Natural killer cell (primary cell): ENCODE measurements at regions not wholly inside any gene's neighbourhood (a gene's known extent, or its start where the extent isn't known, plus 50 kb on each side); places are given as distances from the start of the nearest gene placed in this dataset.

ENCODE experiments used
- ATAC-seq, 3 donors: fragments of 150-1000 bp in 2 of 3; fragments of 200-7000 bp in 1 of 3; cut with Tn5 transposase; 1 replicate in 1 of 3; 2 replicates in 2 of 3; pipeline ENCODE4 v1.10.0; 2021; ENCODE audit warnings: mild to moderate bottlenecking in 2 of 3, moderate library complexity in 2 of 3
- DNase-seq, 2 donors: peaks; one replicate each; pipeline versions ENCODE4 v3.0.0 to v3.0.0-alpha.2; 2013 to 2021; ENCODE audit warnings: mixed read lengths in 1 of 2
- H3K27ac ChIP-seq: one replicate; pipeline ENCODE4 v1.5.1; 2013; ENCODE audit warnings: mild to moderate bottlenecking, low read length
- H3K27me3 ChIP-seq: one replicate; pipeline ENCODE4 v1.6.1; 2013; ENCODE audit warnings: low read length; ENCODE audit not compliant: control insufficient read depth, insufficient read depth
- H3K36me3 ChIP-seq: one replicate; pipeline ENCODE4 v1.6.1; 2013; ENCODE audit warnings: low read length; ENCODE audit not compliant: control insufficient read depth, insufficient read depth
- H3K4me1 ChIP-seq: one replicate; pipeline ENCODE4 v1.6.1; 2013; ENCODE audit warnings: low read length; ENCODE audit not compliant: control insufficient read depth, insufficient read depth
- H3K4me3 ChIP-seq: one replicate; pipeline ENCODE4 v1.5.1; 2013; ENCODE audit warnings: low read length
- H3K9me3 ChIP-seq: one replicate; pipeline ENCODE4 v1.6.1; 2013; ENCODE audit warnings: low read length; ENCODE audit not compliant: control insufficient read depth, insufficient read depth
- H3K27ac Mint-ChIP-seq, 2 donors: one replicate each; pipeline ENCODE4 v1.8.0; 2022; ENCODE audit warnings: mild to moderate bottlenecking in 2 of 2, mixed read lengths in 2 of 2, moderate library complexity in 1 of 2
- H3K27me3 Mint-ChIP-seq, 2 donors: one replicate each; pipeline ENCODE4 v1.8.0; 2022; ENCODE audit warnings: low read depth in 2 of 2, mixed read lengths in 2 of 2
- H3K36me3 Mint-ChIP-seq: one replicate; pipeline ENCODE4 v1.8.0; 2022; ENCODE audit warnings: mixed read lengths
- H3K4me1 Mint-ChIP-seq, 2 donors: one replicate each; pipeline ENCODE4 v1.8.0; 2022; ENCODE audit warnings: mixed read lengths in 2 of 2
- H3K4me3 Mint-ChIP-seq: one replicate; pipeline ENCODE4 v1.8.0; 2022; ENCODE audit warnings: mild to moderate bottlenecking, moderate library complexity, mixed read lengths
- H3K9me3 Mint-ChIP-seq, 2 donors: one replicate each; pipeline ENCODE4 v1.8.0; 2022; ENCODE audit warnings: mixed read lengths in 2 of 2
- CTCF ChIP-seq: fragments of 200-600 bp; IDR thresholded peaks from one replicate; pipeline ENCODE4 v1.8.0; 2022; ENCODE audit warnings: antibody characterized with exemption
- WGBS: methylation state at CpG from one replicate; pipeline ENCODE4 v1.1.7; 2013; ENCODE audit warnings: missing lambda C conversion rate; ENCODE audit not compliant: insufficient coverage; 5-methylcytosine and 5-hydroxymethylcytosine counted together
- intact Hi-C: fragments of 100-400 bp; cut with micrococcal nuclease; formaldehyde crosslinking; loops from one replicate; pipeline ENCODE4 v1.14.2; 2022

- Mint-ChIP-seq H3K27ac (no peak overlapping the region), H3K4me1 (no peaks in the 10 kb centered on the region), H3K27me3 (no peaks in the 10 kb centered on the region), H3K36me3 (no peaks in the 10 kb centered on the region), H3K4me3 (no peak overlapping the region), H3K9me3 (peaks cover 5 to 6% of the 10 kb centered on the region in 2 donors)
- ATAC-seq (no peak), DNase-seq (no peak)
- TF ChIP-seq CTCF = no peak
- 73% methylated on average over 3 of the region's 7 CpGs for WGBS
- Histone ChIP-seq H3K4me1 (no peaks in the 10 kb centered on the region), H3K27me3 (no peaks in the 10 kb centered on the region), H3K9me3 (peaks cover 2% of the 10 kb centered on the region), H3K4me3 (no peak overlapping the region), H3K36me3 (no peaks in the 10 kb centered on the region), H3K27ac (no peak overlapping the region)
- intact Hi-C loops = no loop called here
Measured at GRCh38 chr1:106072909-106073600, 983.4 kb upstream of the PRMT6 start.

GRCh38 chr1:106080608-106081325 lies 975.7 kb upstream of the PRMT6 start:
- Mint-ChIP-seq H3K36me3 (peaks cover 5% of the 10 kb centered on the region), H3K9me3 (peaks cover 5 to 14% of the 10 kb centered on the region in 2 donors), H3K4me1 (no peaks in the 10 kb centered on the region), H3K27ac (no peak overlapping the region), H3K27me3 (no peaks in the 10 kb centered on the region), H3K4me3 (no peak overlapping the region)
- H3K4me1 ChIP-seq = no peaks in the 10 kb centered on the region
- no peak for ATAC-seq
- no peak for DNase-seq
- no peak overlapping the region for H3K4me3 ChIP-seq
- intact Hi-C loops = no loop called here
- H3K36me3 ChIP-seq = no peaks in the 10 kb centered on the region
- peaks cover 8% of the 10 kb centered on the region for H3K9me3 ChIP-seq
- no peak for TF ChIP-seq CTCF
- 28% methylated on average over 41 of the region's 41 CpGs for WGBS
- H3K27me3 ChIP-seq = no peaks in the 10 kb centered on the region
- no peak overlapping the region for H3K27ac ChIP-seq

GRCh38 chr1:106111044-106111443 lies 945.4 kb upstream of the PRMT6 start:
- Mint-ChIP-seq H3K27ac (no peak overlapping the region), H3K4me3 (no peak overlapping the region), H3K9me3 (peaks cover 14 to 20% of the 10 kb centered on the region in 2 donors), H3K36me3 (peaks cover 5% of the 10 kb centered on the region), H3K4me1 (no peaks in the 10 kb centered on the region), H3K27me3 (no peaks in the 10 kb centered on the region)
- intact Hi-C loops = no loop called here
- 64% methylated on average over 2 of the region's 2 CpGs for WGBS
- Histone ChIP-seq H3K4me1 (no peaks in the 10 kb centered on the region), H3K4me3 (no peak overlapping the region), H3K27ac (no peak overlapping the region), H3K36me3 (no peaks in the 10 kb centered on the region), H3K9me3 (peaks cover 10% of the 10 kb centered on the region), H3K27me3 (no peaks in the 10 kb centered on the region)
- TF ChIP-seq CTCF = no peak
- ATAC-seq (no peak), DNase-seq (no peak)
